GM12878 (cell line): ENCODE measurements at regions not wholly inside any gene's neighbourhood (a gene's known extent, or its start where the extent isn't known, plus 50 kb on each side); places are given as distances from the start of the nearest gene placed in this dataset.
"Not testable (repeated sequence)": the region's sequence is repeated elsewhere in the genome, so short reads cannot be mapped to it uniquely, and the experiment has no call there.

Experiments
- ATAC-seq: fragments of 200-7000 bp; cut with Tn5 transposase; 3 replicates; pipeline ENCODE4 v1.9.1; 2020; ENCODE audit warnings: mild to moderate bottlenecking, moderate library complexity
- BruUV-seq: library from RNA; stranded (reverse); fragments of 400-500 nt; replicated peaks from 2 replicates; lab custom pipeline; 2021; lab: Mats Ljungman, UMichigan
- CTCF ChIA-PET: fragments of 300-600 bp; sonication (Branson Sonifier 250); formaldehyde crosslinking; extraction: SDS; loops from one replicate; lab custom pipeline; 2021; ENCODE audit warnings: inconsistent platforms; lab: Yijun Ruan, JAX
- POLR2A ChIA-PET: fragments of 350-600 bp; formaldehyde crosslinking; extraction: SDS; loops from one replicate; lab custom pipeline; 2021; ENCODE audit warnings: inconsistent platforms; lab: Charles Lee
- RAD21 ChIA-PET: fragments of 300-600 bp; sonication (Branson Sonifier 250); formaldehyde crosslinking; loops from one replicate; lab custom pipeline; 2023; ENCODE audit warnings: antibody characterized with exemption; ENCODE audit not compliant: unreplicated experiment; lab: Charles Lee
- SMC1A ChIA-PET: fragments of 300-600 bp; sonication (Branson Sonifier 250); formaldehyde crosslinking; loops from one replicate; lab custom pipeline; 2023; ENCODE audit not compliant: unreplicated experiment, uncharacterized antibody; lab: Charles Lee
- DNase-seq: peaks from one replicate; pipeline ENCODE4 v3.0.0-alpha.2; 2011; ENCODE audit warnings: low read depth, low spot score
- FAIRE-seq: peaks from 3 replicates; lab custom pipeline; 2011; peaks lifted over from hg19 to GRCh38; lab: Jason Lieb, UNC
- H2AFZ ChIP-seq: 2 replicates; pipeline ENCODE4 v1.6.0; 2011; ENCODE audit warnings: low read depth, low read length, control low read depth; ENCODE audit not compliant: control insufficient read depth
- H3K27ac ChIP-seq: 2 replicates; pipeline ENCODE4 v1.5.1; 2011; ENCODE audit warnings: control low read depth; ENCODE audit not compliant: control insufficient read depth, insufficient read depth
- H3K27me3 ChIP-seq, 2 experiments: replicated peaks in 1 of 2; 2 replicates each; pipeline versions ENCODE4 v1.6.0 to v1.6.1; 2011; ENCODE audit warnings: low read length in 1 of 2; ENCODE audit not compliant: control insufficient read depth in 2 of 2, insufficient read depth in 2 of 2
- H3K36me3 ChIP-seq, 2 experiments: 2 replicates each; pipeline ENCODE4 v1.5.1; 2011; ENCODE audit warnings: low read length in 1 of 2; ENCODE audit not compliant: control insufficient read depth in 2 of 2, insufficient read depth in 2 of 2
- H3K4me1 ChIP-seq: 2 replicates; pipeline ENCODE4 v1.6.1; 2011; ENCODE audit warnings: mild to moderate bottlenecking, low read length, moderate library complexity, mixed read lengths; ENCODE audit not compliant: control insufficient read depth, insufficient read depth
- H3K4me2 ChIP-seq: 2 replicates; pipeline ENCODE4 v1.6.0; 2011; ENCODE audit warnings: control low read depth; ENCODE audit not compliant: control insufficient read depth, insufficient read depth
- H3K4me3 ChIP-seq: fragments of 200-600 bp; sonication (generic); 2 replicates; pipeline ENCODE4 v1.5.1; 2016
- H3K79me2 ChIP-seq: 2 replicates; pipeline ENCODE4 v1.6.0; 2011; ENCODE audit warnings: low read length; ENCODE audit not compliant: control insufficient read depth, insufficient read depth
- H3K9ac ChIP-seq: 2 replicates; pipeline ENCODE4 v1.8.0; 2011; ENCODE audit warnings: low read length, control low read depth, mixed read lengths; ENCODE audit not compliant: control insufficient read depth, insufficient read depth
- H3K9me3 ChIP-seq: replicated peaks from 3 replicates; pipeline ENCODE4 v1.5.1; 2011; ENCODE audit warnings: mild to moderate bottlenecking, low read length; ENCODE audit not compliant: control insufficient read depth, insufficient read depth
- H4K20me1 ChIP-seq: 2 replicates; pipeline ENCODE4 v1.6.0; 2011; ENCODE audit not compliant: control insufficient read depth, insufficient read depth
- BCLAF1 ChIP-seq: fragments of 450-650 bp; IDR thresholded peaks from 2 replicates; pipeline ENCODE4 v1.6.1; 2017; ENCODE audit warnings: antibody characterized with exemption, mild to moderate bottlenecking, moderate library complexity
- BRCA1 ChIP-seq: IDR thresholded peaks from 2 replicates; pipeline ENCODE4 v1.6.1; 2011; ENCODE audit warnings: low read depth, low read length, improper control_type of control experiment
- CEBPB ChIP-seq, 2 experiments: fragments of 150-350 bp in 1 of 2; IDR thresholded peaks; 2 replicates each; pipeline ENCODE4 v1.6.1; 2012 to 2014; ENCODE audit warnings: low read depth in 2 of 2, low read length in 2 of 2, borderline replicate concordance in 1 of 2, inconsistent platforms in 1 of 2
- EED ChIP-seq: sonication (generic); IDR thresholded peaks from 2 replicates; pipeline ENCODE4 v1.6.1; 2016; ENCODE audit warnings: antibody characterized with exemption, low read depth
- ESRRA ChIP-seq: IDR thresholded peaks from 2 replicates; pipeline ENCODE4 v1.6.1; 2012; ENCODE audit warnings: mild to moderate bottlenecking, low read length, improper control_type of control experiment
- MTA3 ChIP-seq: IDR thresholded peaks from 2 replicates; pipeline ENCODE4 v1.6.1; 2012; ENCODE audit warnings: low read length, inconsistent platforms, borderline replicate concordance
- POU2F2 ChIP-seq: IDR thresholded peaks from 3 replicates; pipeline ENCODE4 v1.6.1; 2011; ENCODE audit warnings: low read depth, mild to moderate bottlenecking, low read length, borderline replicate concordance
- RBBP5 ChIP-seq: fragments of 200-600 bp; sonication (generic); conservative IDR thresholded peaks from 2 replicates; pipeline ENCODE4 v1.6.1; 2016
- SMARCA5 ChIP-seq: fragments of 450-650 bp; IDR thresholded peaks from 2 replicates; pipeline ENCODE4 v1.6.1; 2017; ENCODE audit warnings: mild to moderate bottlenecking
- TBL1XR1 ChIP-seq: IDR thresholded peaks from 2 replicates; pipeline ENCODE4 v1.6.1; 2012; ENCODE audit warnings: low read depth, low read length, improper control_type of control experiment
- ZNF207 ChIP-seq: fragments of 450-650 bp; IDR thresholded peaks from 2 replicates; pipeline ENCODE4 v1.6.1; 2014; ENCODE audit warnings: antibody characterized with exemption, mild to moderate bottlenecking, borderline replicate concordance
- ZNF274 ChIP-seq: IDR thresholded peaks from one replicate; pipeline ENCODE4 v1.8.0; 2011; ENCODE audit not compliant: insufficient read length, insufficient read depth
- ZNF592 ChIP-seq: fragments of 450-650 bp; IDR thresholded peaks from 2 replicates; pipeline ENCODE4 v1.6.1; 2017; ENCODE audit warnings: mild to moderate bottlenecking, moderate library complexity
- WGBS: methylation state at CpG from one replicate; pipeline ENCODE4 v1.1.6; 2016; ENCODE audit warnings: low lambda C conversion rate; ENCODE audit not compliant: insufficient replicate concordance, insufficient coverage; ENCODE audit errors: missing lambda C conversion rate; 5-methylcytosine and 5-hydroxymethylcytosine counted together
- in situ Hi-C: fragments of 300-500 bp; cut with MboI; formaldehyde crosslinking; loops from 9 replicates; pipeline ENCODE4 v1.14.3; 2018; ENCODE audit warnings: mixed read lengths
- intact Hi-C: fragments of 100-400 bp; cut with micrococcal nuclease; formaldehyde crosslinking; loops from one replicate; pipeline ENCODE4 v1.14.2; 2022; ENCODE audit not compliant: unreplicated experiment

- H3K36me3 ChIP-seq, H3K27me3 ChIP-seq, RAD21 ChIA-PET, CTCF ChIA-PET, H3K9me3 ChIP-seq, H3K4me2 ChIP-seq, intact Hi-C loops, H3K9ac ChIP-seq, POLR2A ChIA-PET, BruUV-seq, in situ Hi-C loops, H3K4me1 ChIP-seq, H3K79me2 ChIP-seq, FAIRE-seq, H2AFZ ChIP-seq, H4K20me1 ChIP-seq, ATAC-seq, H3K27ac ChIP-seq, DNase-seq, H3K4me3 ChIP-seq, SMC1A ChIA-PET: not testable (repeated sequence)
- WGBS, result 71% methylated on average over 9 of the region's 14 CpGs
Measured at GRCh38 chr10:84602543-84602942, 274.2 kb downstream of the CCSER2 start.

GRCh38 chr10:84603971-84604370, 275.6 kb downstream of the CCSER2 start:
- no peak for FAIRE-seq
- BruUV-seq, result no TSS peak
- in situ Hi-C loops, result no loop called here
- TF ChIP-seq BRCA1, result no peak
- no peak for TF ChIP-seq ZNF592
- TF ChIP-seq RBBP5, result no peak
- TF ChIP-seq BCLAF1, result no peak
- TF ChIP-seq MTA3, result no peak
- no peak for TF ChIP-seq ESRRA
- TF ChIP-seq ZNF274, result no peak
- no peak for TF ChIP-seq CEBPB (IDR thresholded peaks at IDR 0.05; ENCODE audit: borderline replicate concordance in 1 of 2, low read depth in 2 of 2, low read length in 2 of 2)
- no peak for TF ChIP-seq POU2F2
- TF ChIP-seq EED, result no peak
- TF ChIP-seq TBL1XR1, result no peak
- TF ChIP-seq SMARCA5, result no peak
- no peak for TF ChIP-seq ZNF207

More at GRCh38 chr10:84603971-84604370, 275.6 kb downstream of the CCSER2 start:
- CTCF ChIA-PET, result no interaction called here
- intact Hi-C loops, result no loop called here
- no peaks in the 10 kb centered on the region for H3K4me1 ChIP-seq
- H3K9ac ChIP-seq, result no peak overlapping the region
- no peaks in the 10 kb centered on the region for H4K20me1 ChIP-seq
- WGBS, result 0% methylated on average over 2 of the region's 2 CpGs
- ATAC-seq (no peak), DNase-seq (no peak)
- no peaks in the 10 kb centered on the region for H3K9me3 ChIP-seq
- POLR2A ChIA-PET, result no interaction called here
- H2AFZ ChIP-seq, result no peak overlapping the region
- H3K27ac ChIP-seq, result no peak overlapping the region
- no peak overlapping the region for H3K4me3 ChIP-seq
- no peaks in the 10 kb centered on the region for H3K36me3 ChIP-seq
- SMC1A ChIA-PET, result no interaction called here
- no peaks in the 10 kb centered on the region for H3K79me2 ChIP-seq
- H3K27me3 ChIP-seq, result peaks cover 0 to 3% of the 10 kb centered on the region in 2 experiments; a peak in 1 of 4 replicates
- RAD21 ChIA-PET, result no interaction called here
- H3K4me2 ChIP-seq, result no peak overlapping the region
